Ishikawa (cell line): ENCODE measurements at regions not wholly inside any gene's neighbourhood (a gene's known extent, or its start where the extent isn't known, plus 50 kb on each side); places are given as distances from the start of the nearest gene placed in this dataset.

ENCODE experiments used
- CEBPB ChIP-seq: IDR thresholded peaks from 2 replicates; pipeline ENCODE4 v1.6.1; 2012
- CREB1 ChIP-seq: IDR thresholded peaks from 2 replicates; pipeline ENCODE4 v1.6.1; 2012; ENCODE audit warnings: low read depth
- EGR1 ChIP-seq: IDR thresholded peaks from 2 replicates; pipeline ENCODE4 v1.6.1; 2012
- EP300 ChIP-seq: IDR thresholded peaks from 2 replicates; pipeline ENCODE4 v1.6.1; 2012; ENCODE audit warnings: borderline replicate concordance
- FOXM1 ChIP-seq: IDR thresholded peaks from 2 replicates; pipeline ENCODE4 v1.6.1; 2012; ENCODE audit warnings: low read depth, borderline replicate concordance
- MAX ChIP-seq: IDR thresholded peaks from 2 replicates; pipeline ENCODE4 v1.6.1; 2012
- NFIC ChIP-seq: IDR thresholded peaks from 2 replicates; pipeline ENCODE4 v1.6.1; 2012
- RAD21 ChIP-seq: IDR thresholded peaks from 2 replicates; pipeline ENCODE4 v1.6.1; 2012; ENCODE audit warnings: low read depth
- REST ChIP-seq: IDR thresholded peaks from 2 replicates; pipeline ENCODE4 v1.6.1; 2012; ENCODE audit warnings: low read depth, mild to moderate bottlenecking
- TAF1 ChIP-seq: IDR thresholded peaks from 2 replicates; pipeline ENCODE4 v1.6.1; 2012; ENCODE audit warnings: low read depth, mild to moderate bottlenecking
- TCF12 ChIP-seq: IDR thresholded peaks from 2 replicates; pipeline ENCODE4 v1.6.1; 2012; ENCODE audit warnings: low read depth
- TEAD4 ChIP-seq: IDR thresholded peaks from 2 replicates; pipeline ENCODE4 v1.6.1; 2012
- USF1 ChIP-seq: IDR thresholded peaks from 2 replicates; pipeline ENCODE4 v1.6.1; 2012
- YY1 ChIP-seq: IDR thresholded peaks from 2 replicates; pipeline ENCODE4 v1.6.1; 2012; ENCODE audit warnings: low read depth
- ZBTB7A ChIP-seq: IDR thresholded peaks from 2 replicates; pipeline ENCODE4 v1.6.1; 2012; ENCODE audit warnings: low read depth

- no peak for TF ChIP-seq NFIC
Observed at GRCh38 chr3:59443618-59444293, 393.9 kb upstream of the CFAP20DC start.

- TF ChIP-seq ZBTB7A, result no peak
- TF ChIP-seq REST, result no peak
- TF ChIP-seq RAD21, result no peak
- TF ChIP-seq FOXM1, result no peak
- no peak for TF ChIP-seq NFIC
- no peak for TF ChIP-seq TAF1
- no peak for TF ChIP-seq CEBPB
- TF ChIP-seq CREB1, result no peak
- no peak for TF ChIP-seq EP300
- TF ChIP-seq TCF12, result no peak
- TF ChIP-seq YY1, result no peak
- no peak for TF ChIP-seq MAX
- TF ChIP-seq USF1, result no peak
- no peak for TF ChIP-seq TEAD4
Observed at GRCh38 chr3:59442046-59442445, 392.2 kb upstream of the CFAP20DC start.

GRCh38 chr3:59440285-59441028, 390.6 kb upstream of the CFAP20DC start:
- TF ChIP-seq REST, result no peak
- TF ChIP-seq MAX, result no peak
- no peak for TF ChIP-seq YY1
- TF ChIP-seq NFIC, result no peak
- no peak for TF ChIP-seq TCF12
- no peak for TF ChIP-seq TAF1
- TF ChIP-seq FOXM1, result no peak
- TF ChIP-seq USF1, result no peak
- TF ChIP-seq RAD21, result no peak
- no peak for TF ChIP-seq CEBPB
- no peak for TF ChIP-seq ZBTB7A
- TF ChIP-seq EP300, result no peak
- no peak for TF ChIP-seq EGR1
- TF ChIP-seq TEAD4, result no peak
- TF ChIP-seq CREB1, result no peak

- TF ChIP-seq EGR1 (no peak), NFIC (no peak), YY1 (no peak), TCF12 (no peak), RAD21 (no peak), EP300 (no peak)
Observed at GRCh38 chr3:59438492-59438891, 388.7 kb upstream of the CFAP20DC start.

- TF ChIP-seq USF1, result no peak
- TF ChIP-seq ZBTB7A, result no peak
- no peak for TF ChIP-seq YY1
- no peak for TF ChIP-seq TEAD4
- TF ChIP-seq CREB1, result no peak
- TF ChIP-seq CEBPB, result no peak
- TF ChIP-seq RAD21, result no peak
- no peak for TF ChIP-seq REST
- no peak for TF ChIP-seq TAF1
- no peak for TF ChIP-seq EP300
- TF ChIP-seq FOXM1, result no peak
- no peak for TF ChIP-seq TCF12
- no peak for TF ChIP-seq EGR1
- no peak for TF ChIP-seq MAX
- TF ChIP-seq NFIC, result no peak
Observed at GRCh38 chr3:59436164-59436958, 386.5 kb upstream of the CFAP20DC start.
